OCI-LY7 (cell line): ENCODE measurements at regions not wholly inside any gene's neighbourhood (a gene's known extent, or its start where the extent isn't known, plus 50 kb on each side); places are given as distances from the start of the nearest gene placed in this dataset.

ENCODE experiments used
- BruUV-seq: library from RNA; stranded (reverse); fragments of 400-500 nt; replicated peaks from 2 replicates; lab custom pipeline; 2021; lab: Mats Ljungman, UMichigan
- CTCF ChIA-PET: fragments of 300-600 bp; sonication (Branson Sonifier 250); formaldehyde crosslinking; loops from one replicate; lab custom pipeline; 2022; ENCODE audit warnings: antibody characterized with exemption; ENCODE audit not compliant: unreplicated experiment; lab: Charles Lee
- POLR2A ChIA-PET: fragments of 300-600 bp; sonication (Branson Sonifier 250); formaldehyde crosslinking; loops from one replicate; lab custom pipeline; 2022; ENCODE audit warnings: antibody characterized with exemption; lab: Charles Lee
- DNase-seq: peaks from one replicate; pipeline ENCODE4 v3.0.0-alpha.2; 2015; ENCODE audit warnings: low spot score
- H2AFZ ChIP-seq: fragments of 200-600 bp; sonication (generic), shearing (Covaris generic); 2 replicates; pipeline ENCODE4 v1.6.1; 2014; ENCODE audit warnings: mild to moderate bottlenecking, antibody characterized with exemption, low read length, moderate library complexity
- H3K27ac ChIP-seq: fragments of 200-600 bp; sonication (generic); 2 replicates; pipeline ENCODE4 v1.5.1; 2014; ENCODE audit warnings: mixed run types, low read depth, mild to moderate bottlenecking, moderate library complexity, low read length, inconsistent platforms; ENCODE audit not compliant: poor library complexity, severe bottlenecking
- H3K36me3 ChIP-seq: fragments of 200-600 bp; sonication (generic); 2 replicates; pipeline ENCODE4 v1.6.1; 2014; ENCODE audit warnings: mild to moderate bottlenecking, antibody characterized with exemption, low read length, moderate library complexity, mixed read lengths; ENCODE audit not compliant: insufficient read depth
- H3K4me1 ChIP-seq: fragments of 200-600 bp; sonication (generic); 2 replicates; pipeline ENCODE4 v1.5.1; 2014; ENCODE audit warnings: mild to moderate bottlenecking, low read length; ENCODE audit not compliant: insufficient read depth, poor library complexity, severe bottlenecking
- H3K4me2 ChIP-seq: fragments of 200-600 bp; sonication (generic); 2 replicates; pipeline ENCODE4 v1.6.1; 2014; ENCODE audit warnings: mild to moderate bottlenecking, low read length
- H3K4me3 ChIP-seq: fragments of 200-600 bp; sonication (generic); 2 replicates; pipeline ENCODE4 v1.5.1; 2014; ENCODE audit warnings: mild to moderate bottlenecking, low read depth, low read length; ENCODE audit not compliant: poor library complexity, severe bottlenecking
- H3K79me2 ChIP-seq: fragments of 200-600 bp; sonication (generic); 2 replicates; pipeline ENCODE4 v1.6.1; 2016; ENCODE audit warnings: low read depth, mild to moderate bottlenecking, low read length, moderate library complexity, mixed read lengths; ENCODE audit not compliant: insufficient read depth
- H3K9me2 ChIP-seq: fragments of 200-600 bp; sonication (generic); 2 replicates; pipeline ENCODE4 v1.6.1; 2016; ENCODE audit warnings: mild to moderate bottlenecking, low read length, mixed read lengths; ENCODE audit not compliant: insufficient read depth
- H3K9me3 ChIP-seq: fragments of 200-600 bp; sonication (generic); 2 replicates; pipeline ENCODE4 v1.6.1; 2014; ENCODE audit warnings: mild to moderate bottlenecking, mixed run types, low read length, mixed read lengths
- H4K20me1 ChIP-seq: fragments of 200-600 bp; sonication (generic); 2 replicates; pipeline ENCODE4 v1.6.1; 2014; ENCODE audit warnings: mild to moderate bottlenecking, antibody characterized with exemption, low read length, moderate library complexity, mixed read lengths; ENCODE audit not compliant: insufficient read depth
- EZH2phosphoT487 ChIP-seq: fragments of 200-600 bp; sonication (generic); IDR thresholded peaks from 2 replicates; pipeline ENCODE4 v1.6.1; 2018; ENCODE audit warnings: low read depth, borderline replicate concordance, mild to moderate bottlenecking, mixed run types, antibody characterized with exemption, low read length, moderate library complexity, mixed read lengths
- intact Hi-C: fragments of 100-400 bp; cut with micrococcal nuclease; formaldehyde crosslinking; loops from one replicate; pipeline ENCODE4 v1.10.0; 2022; ENCODE audit not compliant: unreplicated experiment
- TF ChIP-seq, protein P1 (sequence below): fragments of 200-600 bp; sonication (generic); conservative IDR thresholded peaks from 2 replicates; pipeline ENCODE4 v1.5.1; 2014; ENCODE audit warnings: mild to moderate bottlenecking, antibody characterized with exemption, low read length, moderate library complexity, mixed read lengths

DNA sequence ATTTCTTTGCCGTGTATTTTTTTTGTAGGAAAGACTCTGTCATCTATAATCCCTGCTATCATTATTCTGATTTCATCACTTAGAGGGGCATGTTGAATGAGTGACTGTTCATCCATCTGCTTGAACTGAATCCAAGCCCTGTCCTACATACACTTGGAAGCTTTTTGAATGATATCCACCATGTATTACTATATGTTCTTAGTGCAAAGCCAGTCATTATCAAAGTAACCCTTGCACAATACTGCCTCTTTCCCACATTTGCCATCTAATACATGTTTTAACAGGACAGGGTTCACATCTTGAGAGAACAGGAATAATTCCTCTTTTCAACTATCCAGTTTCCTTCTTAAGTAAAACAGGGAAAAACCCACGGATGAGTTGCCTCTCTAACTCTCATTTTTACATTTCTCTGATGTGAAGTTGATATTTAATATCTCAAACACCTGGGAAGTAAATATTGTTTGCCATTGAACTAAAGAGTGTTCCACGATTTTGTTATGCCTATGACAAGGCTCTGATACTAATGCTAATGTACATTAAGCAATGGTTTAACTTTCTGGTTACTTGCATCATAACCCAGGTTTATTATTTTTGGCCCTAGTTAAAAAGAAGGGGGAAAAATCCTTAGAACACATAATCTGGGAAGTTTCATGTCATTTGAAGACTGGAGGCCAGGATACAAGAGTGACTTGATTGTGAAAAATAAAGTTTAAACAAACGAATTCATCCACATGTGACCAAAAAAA, 103.7 kb upstream of the TARS1 start:
- Histone ChIP-seq H3K79me2 (no peaks in the 10 kb centered on the region), H3K9me2 (no peaks in the 10 kb centered on the region), H3K27ac (peak overlapping the region; percentile 55), H4K20me1 (no peaks in the 10 kb centered on the region), H3K36me3 (peaks cover 34% of the 10 kb centered on the region), H3K4me1 (peaks cover 83% of the 10 kb centered on the region), H2AFZ (peak overlapping the region; percentile 91), H3K4me2 (0 out of 2 replicates have a peak overlapping the region, but pooled peaks have one; percentile 32), H3K4me3 (no peak overlapping the region), H3K9me3 (peaks cover 25% of the 10 kb centered on the region)
- ChIA-PET CTCF (no interaction called here), POLR2A (no interaction called here)
- BruUV-seq = no TSS peak
- DNase-seq = no peak
- intact Hi-C loops = no loop called here
- no peak for TF ChIP-seq EZH2phosphoT487
- TF ChIP-seq, protein P1, sequence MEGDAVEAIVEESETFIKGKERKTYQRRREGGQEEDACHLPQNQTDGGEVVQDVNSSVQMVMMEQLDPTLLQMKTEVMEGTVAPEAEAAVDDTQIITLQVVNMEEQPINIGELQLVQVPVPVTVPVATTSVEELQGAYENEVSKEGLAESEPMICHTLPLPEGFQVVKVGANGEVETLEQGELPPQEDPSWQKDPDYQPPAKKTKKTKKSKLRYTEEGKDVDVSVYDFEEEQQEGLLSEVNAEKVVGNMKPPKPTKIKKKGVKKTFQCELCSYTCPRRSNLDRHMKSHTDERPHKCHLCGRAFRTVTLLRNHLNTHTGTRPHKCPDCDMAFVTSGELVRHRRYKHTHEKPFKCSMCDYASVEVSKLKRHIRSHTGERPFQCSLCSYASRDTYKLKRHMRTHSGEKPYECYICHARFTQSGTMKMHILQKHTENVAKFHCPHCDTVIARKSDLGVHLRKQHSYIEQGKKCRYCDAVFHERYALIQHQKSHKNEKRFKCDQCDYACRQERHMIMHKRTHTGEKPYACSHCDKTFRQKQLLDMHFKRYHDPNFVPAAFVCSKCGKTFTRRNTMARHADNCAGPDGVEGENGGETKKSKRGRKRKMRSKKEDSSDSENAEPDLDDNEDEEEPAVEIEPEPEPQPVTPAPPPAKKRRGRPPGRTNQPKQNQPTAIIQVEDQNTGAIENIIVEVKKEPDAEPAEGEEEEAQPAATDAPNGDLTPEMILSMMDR = no peak

DNA sequence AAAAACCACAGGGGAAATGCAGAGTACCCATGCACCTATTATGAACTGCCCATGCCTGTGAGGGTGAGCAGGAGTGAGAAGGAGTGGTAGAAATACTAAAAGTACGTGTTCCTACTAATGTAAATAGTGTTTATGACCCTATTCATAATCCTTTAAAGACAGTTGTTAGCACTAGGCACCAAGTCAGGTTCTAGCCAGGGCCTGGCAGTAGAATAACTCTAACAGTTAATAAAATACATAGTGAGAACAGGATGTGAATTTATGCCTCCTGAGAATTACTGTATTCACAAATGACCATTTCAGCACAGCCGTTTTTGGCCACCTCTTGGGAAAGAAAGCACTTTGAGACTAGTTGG, 103.2 kb upstream of the TARS1 start:
- H4K20me1 ChIP-seq = no peaks in the 10 kb centered on the region
- ChIA-PET CTCF (no interaction called here), POLR2A (no interaction called here)
- H3K79me2 ChIP-seq = no peaks in the 10 kb centered on the region
- no peak overlapping the region for H3K4me3 ChIP-seq
- peak overlapping the region; percentile 91 for H2AFZ ChIP-seq
- intact Hi-C loops = no loop called here
- peak overlapping the region; percentile 55 for H3K27ac ChIP-seq
- H3K9me2 ChIP-seq = no peaks in the 10 kb centered on the region
- no peak for DNase-seq
- H3K9me3 ChIP-seq = peaks cover 25% of the 10 kb centered on the region
- no peak for TF ChIP-seq EZH2phosphoT487
- TF ChIP-seq, protein P1 = no peak
- H3K4me2 ChIP-seq = peak overlapping the region; percentile 32; the same call in 1 of the 2 replicates
- peaks cover 78% of the 10 kb centered on the region for H3K4me1 ChIP-seq
- H3K36me3 ChIP-seq = peaks cover 34% of the 10 kb centered on the region
- BruUV-seq = no TSS peak
